SU-DHL-6 (cell line): ENCODE measurements at regions not wholly inside any gene's neighbourhood (a gene's known extent, or its start where the extent isn't known, plus 50 kb on each side); places are given as distances from the start of the nearest gene placed in this dataset.

Source experiments
- H2AFZ ChIP-seq: fragments of 200-600 bp; sonication (generic); 2 replicates; pipeline ENCODE4 v1.6.1; 2014; ENCODE audit warnings: low read depth, mild to moderate bottlenecking, moderate library complexity, mixed read lengths, antibody characterized with exemption, low read length; ENCODE audit not compliant: severe bottlenecking
- H3F3A ChIP-seq: fragments of 200-600 bp; shearing (Covaris generic); 2 replicates; pipeline ENCODE4 v1.6.0; 2016; ENCODE audit warnings: antibody characterized with exemption, mild to moderate bottlenecking; ENCODE audit not compliant: insufficient read depth
- H3K27ac ChIP-seq: fragments of 200-600 bp; sonication (generic); 2 replicates; pipeline ENCODE4 v1.5.1; 2016; ENCODE audit warnings: low read depth, mild to moderate bottlenecking, low read length, moderate library complexity, mixed read lengths
- H3K27me3 ChIP-seq: fragments of 200-600 bp; sonication (generic), shearing (Covaris generic); 2 replicates; pipeline ENCODE4 v1.6.0; 2014; ENCODE audit warnings: mild to moderate bottlenecking, low read length
- H3K36me3 ChIP-seq: fragments of 200-600 bp; sonication (generic); 2 replicates; pipeline ENCODE4 v1.6.1; 2014; ENCODE audit warnings: mild to moderate bottlenecking, low read length, mixed read lengths
- H3K4me2 ChIP-seq: fragments of 300-600, 200-600 bp; shearing (Covaris generic), sonication (generic); 2 replicates; pipeline ENCODE4 v1.6.0; 2014; ENCODE audit warnings: low read length, low read depth, mild to moderate bottlenecking; ENCODE audit not compliant: poor library complexity, severe bottlenecking
- H3K4me3 ChIP-seq: fragments of 200-600 bp; sonication (generic); 2 replicates; pipeline ENCODE4 v1.5.1; 2014; ENCODE audit warnings: antibody characterized with exemption, low read length, mild to moderate bottlenecking, mixed read lengths; ENCODE audit not compliant: insufficient read depth, poor library complexity, severe bottlenecking
- H3K79me2 ChIP-seq: fragments of 200-600 bp; sonication (generic); 2 replicates; pipeline ENCODE4 v1.6.1; 2014; ENCODE audit warnings: mild to moderate bottlenecking, low read length, moderate library complexity; ENCODE audit not compliant: insufficient read depth
- H3K9ac ChIP-seq: fragments of 200-600 bp; sonication (generic); 2 replicates; pipeline ENCODE4 v1.7.0; 2014; ENCODE audit warnings: mild to moderate bottlenecking, low read length
- H3K9me2 ChIP-seq: fragments of 200-600 bp; sonication (generic); replicated peaks from 2 replicates; pipeline ENCODE4 v1.6.1; 2014; ENCODE audit warnings: low read length; ENCODE audit not compliant: insufficient read depth
- H3K9me3 ChIP-seq: fragments of 200-600 bp; sonication (generic); 2 replicates; pipeline ENCODE4 v1.6.1; 2014; ENCODE audit warnings: low read length, mixed read lengths; ENCODE audit not compliant: insufficient read depth
- H4K20me1 ChIP-seq: fragments of 200-600 bp; sonication (generic); 2 replicates; pipeline ENCODE4 v1.6.1; 2014; ENCODE audit warnings: low read depth, mild to moderate bottlenecking, antibody characterized with exemption, low read length, moderate library complexity, mixed read lengths
- CTCF ChIP-seq: fragments of 200-600 bp; sonication (generic); IDR thresholded peaks from one replicate; pipeline ENCODE4 v1.5.1; 2017; ENCODE audit warnings: antibody characterized with exemption, mild to moderate bottlenecking, low read length, moderate library complexity; ENCODE audit not compliant: insufficient read depth, poor library complexity, severe bottlenecking
- EZH2phosphoT487 ChIP-seq: fragments of 200-600 bp; sonication (generic), shearing (Covaris generic); conservative IDR thresholded peaks from 2 replicates; pipeline ENCODE4 v1.6.1; 2018; ENCODE audit warnings: mild to moderate bottlenecking, antibody characterized with exemption, low read length, moderate library complexity, mixed read lengths

GRCh38 chr18:1244397-1245122, 339.9 kb downstream of the ADCYAP1 start:
- TF ChIP-seq EZH2phosphoT487 = no peak
- no peak for TF ChIP-seq CTCF
- Histone ChIP-seq H3K9me3 (no peaks in the 10 kb centered on the region), H3K27me3 (no peaks in the 10 kb centered on the region), H3F3A (no peaks in the 10 kb centered on the region), H3K4me3 (no peak overlapping the region), H3K27ac (no peak overlapping the region), H3K9me2 (no peaks in the 10 kb centered on the region), H3K4me2 (no peak overlapping the region), H3K79me2 (no peaks in the 10 kb centered on the region), H4K20me1 (no peaks in the 10 kb centered on the region), H2AFZ (no peak overlapping the region), H3K9ac (no peak overlapping the region), H3K36me3 (no peaks in the 10 kb centered on the region)

- H3K4me3 ChIP-seq = no peak overlapping the region
- no peaks in the 10 kb centered on the region for H3K79me2 ChIP-seq
- H4K20me1 ChIP-seq = no peaks in the 10 kb centered on the region
- no peak overlapping the region for H3K9ac ChIP-seq
- no peaks in the 10 kb centered on the region for H3K36me3 ChIP-seq
- no peaks in the 10 kb centered on the region for H3K9me2 ChIP-seq
- no peaks in the 10 kb centered on the region for H3K27me3 ChIP-seq
- H3K4me2 ChIP-seq = no peak overlapping the region
- H3F3A ChIP-seq = no peaks in the 10 kb centered on the region
- H2AFZ ChIP-seq = no peak overlapping the region
- no peak overlapping the region for H3K27ac ChIP-seq
- no peaks in the 10 kb centered on the region for H3K9me3 ChIP-seq
- TF ChIP-seq CTCF (no peak), EZH2phosphoT487 (no peak)
These were observed 342.2 kb downstream of the ADCYAP1 start for GRCh38 chr18:1246827-1247226.

DNA sequence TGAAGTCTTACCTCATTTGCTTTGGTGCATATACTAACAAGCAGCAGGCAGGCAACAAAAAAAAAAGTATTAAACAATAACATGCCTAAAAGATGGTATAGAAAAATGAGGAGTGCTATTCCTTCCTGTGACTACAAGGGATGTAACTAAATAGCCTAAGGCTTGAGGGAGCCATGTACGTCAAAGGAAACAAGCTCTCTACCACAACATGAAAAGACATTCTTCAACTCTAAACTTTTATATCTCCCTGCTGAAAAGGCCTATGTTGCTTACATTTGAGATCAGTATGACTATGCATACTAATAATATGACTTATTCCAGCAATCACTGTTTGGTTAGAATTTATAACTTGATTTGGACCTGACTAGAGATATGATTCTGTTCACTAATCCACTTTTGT, 347.9 kb downstream of the ADCYAP1 start:
- H4K20me1 ChIP-seq = no peaks in the 10 kb centered on the region
- no peaks in the 10 kb centered on the region for H3K27me3 ChIP-seq
- TF ChIP-seq CTCF = no peak
- no peak for TF ChIP-seq EZH2phosphoT487
- H3F3A ChIP-seq = no peaks in the 10 kb centered on the region
- H3K4me2 ChIP-seq = no peak overlapping the region
- no peaks in the 10 kb centered on the region for H3K36me3 ChIP-seq
- no peak overlapping the region for H3K27ac ChIP-seq
- H3K9me2 ChIP-seq = no peaks in the 10 kb centered on the region
- H3K9me3 ChIP-seq = no peaks in the 10 kb centered on the region
- H3K79me2 ChIP-seq = no peaks in the 10 kb centered on the region
- no peak overlapping the region for H3K9ac ChIP-seq
- no peak overlapping the region for H2AFZ ChIP-seq
- no peak overlapping the region for H3K4me3 ChIP-seq
